Endodermal cell (in vitro differentiated cells): ENCODE measurements at regions not wholly inside any gene's neighbourhood (a gene's known extent, or its start where the extent isn't known, plus 50 kb on each side); places are given as distances from the start of the nearest gene placed in this dataset.

Source experiments
- DNase-seq: peaks from one replicate; pipeline ENCODE4 v3.0.0-alpha.2; 2017
- H3K27ac ChIP-seq: 2 replicates; pipeline ENCODE4 v1.5.1; 2013; ENCODE audit warnings: mild to moderate bottlenecking, low read depth, low read length, moderate library complexity
- H3K27me3 ChIP-seq: 2 replicates; pipeline ENCODE4 v1.6.1; 2013; ENCODE audit warnings: mild to moderate bottlenecking, low read length, moderate library complexity; ENCODE audit not compliant: insufficient read depth, control insufficient read depth, poor library complexity, severe bottlenecking
- H3K36me3 ChIP-seq: 2 replicates; pipeline ENCODE4 v1.7.0; 2013; ENCODE audit warnings: mild to moderate bottlenecking, low read length, moderate library complexity; ENCODE audit not compliant: control insufficient read depth, insufficient read depth
- H3K4me1 ChIP-seq: one replicate; pipeline ENCODE4 v1.7.0; 2013; ENCODE audit warnings: low read length; ENCODE audit not compliant: control insufficient read depth, insufficient read depth
- H3K4me3 ChIP-seq: 2 replicates; pipeline ENCODE4 v1.5.1; 2013; ENCODE audit warnings: mild to moderate bottlenecking, low read length, moderate library complexity
- H3K9ac ChIP-seq: 2 replicates; pipeline ENCODE4 v1.6.1; 2013; ENCODE audit warnings: mild to moderate bottlenecking, low read length, moderate library complexity; ENCODE audit not compliant: poor library complexity, severe bottlenecking; ENCODE audit errors: extremely low read depth
- H3K9me3 ChIP-seq: 2 replicates; pipeline ENCODE4 v1.6.1; 2013; ENCODE audit warnings: mild to moderate bottlenecking, low read length, moderate library complexity; ENCODE audit not compliant: control insufficient read depth
- H3K27ac Mint-ChIP-seq: 2 replicates; pipeline ENCODE4 v1.8.0; 2020; ENCODE audit warnings: mixed read lengths
- H3K27me3 Mint-ChIP-seq: 2 replicates; pipeline ENCODE4 v1.8.0; 2021; ENCODE audit warnings: mild to moderate bottlenecking, mixed read lengths; ENCODE audit not compliant: insufficient read depth
- H3K36me3 Mint-ChIP-seq: 2 replicates; pipeline ENCODE4 v1.8.0; 2020; ENCODE audit warnings: low read depth, mixed read lengths
- H3K4me1 Mint-ChIP-seq: 2 replicates; pipeline ENCODE4 v1.8.0; 2020; ENCODE audit warnings: mixed read lengths
- H3K4me3 Mint-ChIP-seq: 2 replicates; pipeline ENCODE4 v1.8.0; 2020; ENCODE audit warnings: mild to moderate bottlenecking, moderate library complexity, mixed read lengths
- H3K9me3 Mint-ChIP-seq: 2 replicates; pipeline ENCODE4 v1.8.0; 2020; ENCODE audit warnings: mild to moderate bottlenecking, mixed read lengths
- CTCF ChIP-seq: fragments of 200-600 bp; sonication (generic); conservative IDR thresholded peaks from 2 replicates; pipeline ENCODE4 v1.5.0; 2021; ENCODE audit warnings: antibody characterized with exemption, mild to moderate bottlenecking
- WGBS, 2 experiments: methylation state at CpG; one replicate each; pipeline versions ENCODE4 v1.1.5 to v1.1.7; 2013; ENCODE audit warnings: missing lambda C conversion rate in 2 of 2, mixed read lengths in 1 of 2; ENCODE audit not compliant: insufficient coverage in 1 of 2, insufficient read length in 1 of 2; 5-methylcytosine and 5-hydroxymethylcytosine counted together

GRCh38 chr10:56068473-56069263, 292.4 kb downstream of the ZWINT start:
- Mint-ChIP-seq H3K4me3 (no peak overlapping the region), H3K9me3 (no peaks in the 10 kb centered on the region), H3K36me3 (no peaks in the 10 kb centered on the region), H3K4me1 (no peaks in the 10 kb centered on the region), H3K27ac (no peak overlapping the region), H3K27me3 (no peaks in the 10 kb centered on the region)
- no peak overlapping the region for H3K4me3 ChIP-seq
- no peak for DNase-seq
- no peaks in the 10 kb centered on the region for H3K36me3 ChIP-seq
- no peak for TF ChIP-seq CTCF
- no peak overlapping the region for H3K9ac ChIP-seq
- H3K9me3 ChIP-seq, result no peaks in the 10 kb centered on the region
- H3K27ac ChIP-seq, result no peak overlapping the region
- no peaks in the 10 kb centered on the region for H3K4me1 ChIP-seq
- H3K27me3 ChIP-seq, result no peaks in the 10 kb centered on the region
- 56 to 79% methylated on average over 3 to 12 of the region's 12 CpGs for WGBS, 2 experiments

- H3K4me3 ChIP-seq, result no peak overlapping the region
- H3K27ac ChIP-seq, result no peak overlapping the region
- H3K27me3 ChIP-seq, result no peaks in the 10 kb centered on the region
- Mint-ChIP-seq H3K27me3 (no peaks in the 10 kb centered on the region), H3K36me3 (no peaks in the 10 kb centered on the region), H3K9me3 (no peaks in the 10 kb centered on the region), H3K4me1 (no peaks in the 10 kb centered on the region), H3K4me3 (no peak overlapping the region), H3K27ac (no peak overlapping the region)
- WGBS, 2 experiments, result 82% methylated on average over 2 of the region's 2 CpGs; no CpG with 5 or more reads in 1 of the 2 experiments
- no peak overlapping the region for H3K9ac ChIP-seq
- no peak for DNase-seq
- TF ChIP-seq CTCF, result no peak
- no peaks in the 10 kb centered on the region for H3K36me3 ChIP-seq
- H3K4me1 ChIP-seq, result no peaks in the 10 kb centered on the region
- H3K9me3 ChIP-seq, result no peaks in the 10 kb centered on the region
These were observed 293.0 kb downstream of the ZWINT start for GRCh38 chr10:56068040-56068439.

GRCh38 chr10:56063642-56064041, 297.4 kb downstream of the ZWINT start:
- WGBS, 2 experiments, result 90% methylated on average over 1 of the region's 1 CpG; no CpG with 5 or more reads in 1 of the 2 experiments

More at GRCh38 chr10:56063642-56064041, 297.4 kb downstream of the ZWINT start:
- Histone ChIP-seq H3K4me3 (no peak overlapping the region), H3K9me3 (peaks cover 9% of the 10 kb centered on the region), H3K36me3 (no peaks in the 10 kb centered on the region), H3K27me3 (no peaks in the 10 kb centered on the region), H3K4me1 (no peaks in the 10 kb centered on the region), H3K9ac (no peak overlapping the region), H3K27ac (no peak overlapping the region)
- DNase-seq, result no peak
- H3K4me3 Mint-ChIP-seq, result no peak overlapping the region
- no peaks in the 10 kb centered on the region for H3K27me3 Mint-ChIP-seq
- no peaks in the 10 kb centered on the region for H3K36me3 Mint-ChIP-seq
- no peak for TF ChIP-seq CTCF
- no peak overlapping the region for H3K27ac Mint-ChIP-seq
- no peaks in the 10 kb centered on the region for H3K9me3 Mint-ChIP-seq
- H3K4me1 Mint-ChIP-seq, result no peaks in the 10 kb centered on the region
